Osteocyte (in vitro differentiated cells): ENCODE measurements at regions not wholly inside any gene's neighbourhood (a gene's known extent, or its start where the extent isn't known, plus 50 kb on each side); places are given as distances from the start of the nearest gene placed in this dataset.

Source experiments
- DNase-seq: peaks from one replicate; pipeline ENCODE4 v3.0.0; 2021; ENCODE audit warnings: mixed read lengths; ENCODE audit not compliant: unreplicated experiment; ENCODE audit errors: extremely low spot score
- H3K27ac Mint-ChIP-seq: one replicate; pipeline ENCODE4 v1.8.0; 2021; ENCODE audit warnings: mild to moderate bottlenecking, mixed read lengths; ENCODE audit not compliant: unreplicated experiment
- H3K27me3 Mint-ChIP-seq: one replicate; pipeline ENCODE4 v1.8.0; 2021; ENCODE audit warnings: mixed read lengths; ENCODE audit not compliant: unreplicated experiment
- H3K36me3 Mint-ChIP-seq: one replicate; pipeline ENCODE4 v1.8.0; 2021; ENCODE audit warnings: mixed read lengths; ENCODE audit not compliant: unreplicated experiment
- H3K4me1 Mint-ChIP-seq: one replicate; pipeline ENCODE4 v1.8.0; 2021; ENCODE audit warnings: mixed read lengths; ENCODE audit not compliant: unreplicated experiment
- H3K4me3 Mint-ChIP-seq: one replicate; pipeline ENCODE4 v1.8.0; 2021; ENCODE audit warnings: mild to moderate bottlenecking, moderate library complexity, mixed read lengths; ENCODE audit not compliant: unreplicated experiment
- H3K9me3 Mint-ChIP-seq: one replicate; pipeline ENCODE4 v1.8.0; 2021; ENCODE audit warnings: mixed read lengths; ENCODE audit not compliant: unreplicated experiment
- TF ChIP-seq, protein P1 (sequence below): fragments of 200-600 bp; sonication (generic); IDR thresholded peaks from 2 replicates; pipeline ENCODE4 v1.5.0; 2021; ENCODE audit warnings: antibody characterized with exemption, mild to moderate bottlenecking, moderate library complexity

DNA sequence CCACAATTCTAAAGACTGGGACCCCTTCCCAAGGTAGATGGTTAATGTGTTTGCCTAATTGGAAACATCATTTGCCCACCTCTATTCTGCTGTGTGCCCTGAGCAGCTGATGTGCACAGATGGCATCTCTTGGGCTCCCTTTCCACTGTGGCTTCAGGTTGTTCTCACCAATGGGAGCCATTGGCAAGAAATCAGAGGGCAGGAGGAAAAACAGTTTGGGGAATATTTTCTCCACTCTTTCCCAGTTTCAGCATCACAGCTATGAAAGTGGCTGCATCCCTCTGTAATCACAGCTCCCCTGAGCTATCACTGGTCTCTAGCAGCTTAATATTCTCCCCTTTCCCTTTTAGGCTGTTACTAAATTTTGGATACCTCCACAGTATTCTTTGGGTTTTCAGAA is 911.6 kb upstream of the SEMA6A start:
- TF ChIP-seq, protein P1, sequence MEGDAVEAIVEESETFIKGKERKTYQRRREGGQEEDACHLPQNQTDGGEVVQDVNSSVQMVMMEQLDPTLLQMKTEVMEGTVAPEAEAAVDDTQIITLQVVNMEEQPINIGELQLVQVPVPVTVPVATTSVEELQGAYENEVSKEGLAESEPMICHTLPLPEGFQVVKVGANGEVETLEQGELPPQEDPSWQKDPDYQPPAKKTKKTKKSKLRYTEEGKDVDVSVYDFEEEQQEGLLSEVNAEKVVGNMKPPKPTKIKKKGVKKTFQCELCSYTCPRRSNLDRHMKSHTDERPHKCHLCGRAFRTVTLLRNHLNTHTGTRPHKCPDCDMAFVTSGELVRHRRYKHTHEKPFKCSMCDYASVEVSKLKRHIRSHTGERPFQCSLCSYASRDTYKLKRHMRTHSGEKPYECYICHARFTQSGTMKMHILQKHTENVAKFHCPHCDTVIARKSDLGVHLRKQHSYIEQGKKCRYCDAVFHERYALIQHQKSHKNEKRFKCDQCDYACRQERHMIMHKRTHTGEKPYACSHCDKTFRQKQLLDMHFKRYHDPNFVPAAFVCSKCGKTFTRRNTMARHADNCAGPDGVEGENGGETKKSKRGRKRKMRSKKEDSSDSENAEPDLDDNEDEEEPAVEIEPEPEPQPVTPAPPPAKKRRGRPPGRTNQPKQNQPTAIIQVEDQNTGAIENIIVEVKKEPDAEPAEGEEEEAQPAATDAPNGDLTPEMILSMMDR, result no peak
- no peak for DNase-seq
- Mint-ChIP-seq H3K4me3 (no peak overlapping the region), H3K27ac (no peak overlapping the region), H3K4me1 (no peaks in the 10 kb centered on the region), H3K36me3 (no peaks in the 10 kb centered on the region), H3K27me3 (no peaks in the 10 kb centered on the region), H3K9me3 (no peaks in the 10 kb centered on the region)

- Mint-ChIP-seq H3K4me1 (no peaks in the 10 kb centered on the region), H3K9me3 (no peaks in the 10 kb centered on the region), H3K27ac (no peak overlapping the region), H3K27me3 (no peaks in the 10 kb centered on the region), H3K4me3 (no peak overlapping the region), H3K36me3 (no peaks in the 10 kb centered on the region)
- no peak for DNase-seq
- TF ChIP-seq, protein P1, result no peak
Observed at GRCh38 chr5:117475919-117476318, 901.3 kb upstream of the SEMA6A start.

DNA sequence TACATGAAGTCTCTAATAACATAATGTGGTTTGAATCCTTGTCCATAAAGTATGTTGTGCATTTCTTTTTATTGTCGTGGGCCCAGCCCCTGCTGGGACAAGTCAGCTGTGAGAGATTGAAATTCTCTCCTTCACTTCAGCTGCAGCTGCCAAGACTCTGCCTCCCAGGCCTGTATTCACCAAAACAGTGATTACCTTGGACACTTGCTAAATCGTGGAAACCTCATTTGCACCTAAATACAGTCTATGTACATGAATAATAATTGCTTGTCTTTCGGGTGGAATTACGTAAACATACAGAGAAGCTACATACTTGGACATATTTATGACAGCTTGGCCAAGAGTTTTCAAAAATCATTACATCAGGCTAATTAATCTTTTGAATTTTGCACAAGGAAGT is 898.5 kb upstream of the SEMA6A start:
- Mint-ChIP-seq H3K27me3 (no peaks in the 10 kb centered on the region), H3K4me1 (no peaks in the 10 kb centered on the region), H3K9me3 (no peaks in the 10 kb centered on the region), H3K36me3 (no peaks in the 10 kb centered on the region), H3K4me3 (no peak overlapping the region), H3K27ac (no peak overlapping the region)
- TF ChIP-seq, protein P1, result no peak
- no peak for DNase-seq

GRCh38 chr5:117463881-117464570 is 889.4 kb upstream of the SEMA6A start:
- Mint-ChIP-seq H3K4me1 (no peaks in the 10 kb centered on the region), H3K27me3 (peaks cover 2% of the 10 kb centered on the region), H3K27ac (no peak overlapping the region), H3K36me3 (no peaks in the 10 kb centered on the region), H3K9me3 (no peaks in the 10 kb centered on the region), H3K4me3 (no peak overlapping the region)
- no peak for DNase-seq
- TF ChIP-seq, protein P1, result no peak

DNA sequence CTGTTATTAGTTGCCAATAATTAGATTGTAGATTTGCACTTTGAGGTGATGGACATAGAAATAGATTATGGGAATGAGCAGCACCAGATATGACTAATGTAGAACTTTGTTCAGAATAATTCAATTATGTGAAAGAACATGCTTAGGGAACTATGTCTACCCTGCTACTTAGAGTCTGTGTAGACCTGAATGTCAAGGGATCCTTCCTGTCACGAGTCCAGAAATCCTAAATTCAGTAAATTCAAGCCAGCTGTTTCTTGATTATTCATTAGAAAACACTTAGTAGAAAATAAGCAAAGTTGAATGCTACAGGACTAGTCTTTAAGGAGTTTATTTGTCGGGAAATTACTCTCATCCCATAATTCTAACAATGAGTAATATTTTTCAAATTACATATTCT is 887.3 kb upstream of the SEMA6A start:
- TF ChIP-seq, protein P1, result no peak
- Mint-ChIP-seq H3K27ac (no peak overlapping the region), H3K36me3 (no peaks in the 10 kb centered on the region), H3K9me3 (no peaks in the 10 kb centered on the region), H3K4me3 (no peak overlapping the region), H3K4me1 (no peaks in the 10 kb centered on the region), H3K27me3 (peaks cover 5% of the 10 kb centered on the region)
- no peak for DNase-seq
